A673 (cell line): ENCODE measurements at regions not wholly inside any gene's neighbourhood (a gene's known extent, or its start where the extent isn't known, plus 50 kb on each side); places are given as distances from the start of the nearest gene placed in this dataset.

Source experiments
- EZH2 ChIP-seq: fragments of 200-600 bp; sonication (generic); IDR thresholded peaks from 2 replicates; pipeline ENCODE4 v1.6.1; 2017; ENCODE audit warnings: borderline replicate concordance, low read depth, mild to moderate bottlenecking, mixed read lengths, antibody characterized with exemption, low read length; ENCODE audit not compliant: poor library complexity, severe bottlenecking
- TF ChIP-seq, protein P1 (sequence below): fragments of 300-800, 200-600 bp; sonication (generic); conservative IDR thresholded peaks from 2 replicates; pipeline ENCODE4 v1.5.1; 2017; ENCODE audit warnings: low read depth, mild to moderate bottlenecking, antibody characterized with exemption, low read length, moderate library complexity, mixed read lengths

DNA sequence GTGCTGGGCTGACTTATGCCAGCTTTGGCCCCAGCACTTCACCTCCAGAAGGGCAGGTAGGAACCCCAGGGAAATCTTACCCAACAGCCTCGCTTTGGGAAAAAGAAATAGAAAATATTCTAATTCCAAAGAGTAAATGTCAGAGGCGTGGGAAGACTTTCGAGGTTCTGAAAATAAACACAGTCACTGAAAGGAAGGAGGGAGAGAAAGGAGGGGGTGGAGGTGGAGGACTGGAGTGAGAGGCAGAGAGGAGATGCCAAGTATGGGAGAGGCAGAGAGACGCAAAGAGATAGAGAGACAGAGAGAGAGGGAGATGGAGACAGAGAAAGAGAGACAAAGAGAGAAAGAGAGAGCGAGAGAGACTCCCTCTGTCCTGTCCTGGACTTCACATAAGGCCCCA lies 395.0 kb downstream of the PTPRU start:
- TF ChIP-seq, protein P1, sequence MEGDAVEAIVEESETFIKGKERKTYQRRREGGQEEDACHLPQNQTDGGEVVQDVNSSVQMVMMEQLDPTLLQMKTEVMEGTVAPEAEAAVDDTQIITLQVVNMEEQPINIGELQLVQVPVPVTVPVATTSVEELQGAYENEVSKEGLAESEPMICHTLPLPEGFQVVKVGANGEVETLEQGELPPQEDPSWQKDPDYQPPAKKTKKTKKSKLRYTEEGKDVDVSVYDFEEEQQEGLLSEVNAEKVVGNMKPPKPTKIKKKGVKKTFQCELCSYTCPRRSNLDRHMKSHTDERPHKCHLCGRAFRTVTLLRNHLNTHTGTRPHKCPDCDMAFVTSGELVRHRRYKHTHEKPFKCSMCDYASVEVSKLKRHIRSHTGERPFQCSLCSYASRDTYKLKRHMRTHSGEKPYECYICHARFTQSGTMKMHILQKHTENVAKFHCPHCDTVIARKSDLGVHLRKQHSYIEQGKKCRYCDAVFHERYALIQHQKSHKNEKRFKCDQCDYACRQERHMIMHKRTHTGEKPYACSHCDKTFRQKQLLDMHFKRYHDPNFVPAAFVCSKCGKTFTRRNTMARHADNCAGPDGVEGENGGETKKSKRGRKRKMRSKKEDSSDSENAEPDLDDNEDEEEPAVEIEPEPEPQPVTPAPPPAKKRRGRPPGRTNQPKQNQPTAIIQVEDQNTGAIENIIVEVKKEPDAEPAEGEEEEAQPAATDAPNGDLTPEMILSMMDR = no peak
- TF ChIP-seq EZH2 = no peak
